SK-N-SH (cell line): ENCODE measurements at regions not wholly inside any gene's neighbourhood (a gene's known extent, or its start where the extent isn't known, plus 50 kb on each side); places are given as distances from the start of the nearest gene placed in this dataset.

Experiments used
- FOXM1 ChIP-seq: IDR thresholded peaks from 2 replicates; pipeline ENCODE4 v1.4.0; 2012; ENCODE audit warnings: low read depth, mild to moderate bottlenecking

DNA sequence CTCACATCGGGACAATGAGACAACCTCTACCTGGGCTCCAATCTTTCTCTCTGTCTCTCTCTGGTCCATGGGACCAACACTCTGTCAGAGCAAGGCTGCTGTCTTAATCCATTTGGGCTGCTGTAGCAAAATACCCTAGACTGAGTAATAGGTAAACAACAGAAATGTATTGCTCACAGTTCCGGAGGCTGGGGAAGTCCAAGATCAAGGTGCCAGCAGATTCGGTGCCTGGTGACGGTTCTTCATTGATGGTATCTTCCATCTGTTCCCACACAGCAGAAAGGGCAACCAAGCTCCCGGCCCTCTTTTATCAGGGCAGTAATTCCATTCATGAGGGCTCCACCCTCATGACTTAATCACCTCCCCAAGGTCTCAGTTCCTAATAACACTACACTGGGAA is 61.3 kb upstream of the SPOCK1 start (continued):
- no peak for TF ChIP-seq FOXM1
